ENCODE measurements at regions not wholly inside any gene's neighbourhood (a gene's known extent, or its start where the extent isn't known, plus 50 kb on each side); places are given as distances from the start of the nearest gene placed in this dataset.

GRCh38 chr11:10945196-10945595 lies 87.3 kb upstream of the ZBED5 start:
- Histone ChIP-seq H3K79me2 (ENCODE audit: control insufficient read depth, insufficient read depth, low read length, poor library complexity) (no peaks in the 10 kb centered on the region), H3K4me3 (ENCODE audit: low read depth, low read length) (no peak overlapping the region), H3K18ac (ENCODE audit: low read length) (no peak overlapping the region), H4K8ac (ENCODE audit: low read depth, low read length) (no peak overlapping the region), H2BK120ac (ENCODE audit: insufficient read depth, low read length, poor library complexity) (no peak overlapping the region), H2AK5ac (ENCODE audit: low read length) (no peak overlapping the region), H3K9ac (ENCODE audit: low read length) (no peak overlapping the region), H3K27ac (ENCODE audit: low read depth, low read length) (no peak overlapping the region), H2BK12ac (ENCODE audit: low read length) (no peak overlapping the region), H3K4me1 (ENCODE audit: control insufficient read depth in 1 of 2, insufficient read depth in 2 of 2, low read length in 2 of 2) (no peaks in the 10 kb centered on the region), H2AFZ (ENCODE audit: insufficient read depth, low read length, poor library complexity) (no peak overlapping the region), H4K91ac (ENCODE audit: low read depth, low read length) (no peak overlapping the region), H4K12ac (ENCODE audit: low read depth, low read length) (no peak overlapping the region), H3K36me3 (ENCODE audit: control insufficient read depth in 1 of 2, insufficient read depth in 2 of 2, low read length in 2 of 2) (no peaks in the 10 kb centered on the region), H3K9me3 (ENCODE audit: insufficient read depth, low read depth, low read length) (no peaks in the 10 kb centered on the region), H3K23ac (ENCODE audit: low read length) (no peak overlapping the region), H3K79me1 (ENCODE audit: low read length) (no peaks in the 10 kb centered on the region), H3K27me3 (ENCODE audit: insufficient read depth, low read length) (no peaks in the 10 kb centered on the region), H3K4ac (ENCODE audit: low read depth, low read length) (no peak overlapping the region), H2BK5ac (ENCODE audit: low read depth, low read length, poor library complexity) (no peak overlapping the region), H3K4me2 (ENCODE audit: low read length) (no peak overlapping the region), H3K14ac (ENCODE audit: low read length) (no peak overlapping the region)
- WGBS (ENCODE audit: extremely low coverage, insufficient coverage, insufficient read length), result no CpG with 5 or more reads among the region's 2 CpGs
- DNase-seq, result peak in 1 of 2 donors; percentile 8

- Histone ChIP-seq H3K9me3 (ENCODE audit: insufficient read depth, low read depth, low read length) (no peaks in the 10 kb centered on the region), H3K27me3 (ENCODE audit: insufficient read depth, low read length) (no peaks in the 10 kb centered on the region), H2AK5ac (ENCODE audit: low read length) (no peak overlapping the region), H3K4ac (ENCODE audit: low read depth, low read length) (no peak overlapping the region), H3K18ac (ENCODE audit: low read length) (no peak overlapping the region), H3K9ac (ENCODE audit: low read length) (no peak overlapping the region), H3K4me1 (ENCODE audit: control insufficient read depth in 1 of 2, insufficient read depth in 2 of 2, low read length in 2 of 2) (no peaks in the 10 kb centered on the region), H3K4me2 (ENCODE audit: low read length) (no peak overlapping the region), H3K4me3 (ENCODE audit: low read depth, low read length) (no peak overlapping the region), H4K91ac (ENCODE audit: low read depth, low read length) (no peak overlapping the region), H3K36me3 (ENCODE audit: control insufficient read depth in 1 of 2, insufficient read depth in 2 of 2, low read length in 2 of 2) (no peaks in the 10 kb centered on the region), H2BK12ac (ENCODE audit: low read length) (no peak overlapping the region), H3K79me2 (ENCODE audit: control insufficient read depth, insufficient read depth, low read length, poor library complexity) (no peaks in the 10 kb centered on the region), H3K79me1 (ENCODE audit: low read length) (no peaks in the 10 kb centered on the region), H2AFZ (ENCODE audit: insufficient read depth, low read length, poor library complexity) (no peak overlapping the region), H3K27ac (ENCODE audit: low read depth, low read length) (no peak overlapping the region), H3K14ac (ENCODE audit: low read length) (no peak overlapping the region), H2BK5ac (ENCODE audit: low read depth, low read length, poor library complexity) (no peak overlapping the region), H4K8ac (ENCODE audit: low read depth, low read length) (no peak overlapping the region), H2BK120ac (ENCODE audit: insufficient read depth, low read length, poor library complexity) (no peak overlapping the region), H3K23ac (ENCODE audit: low read length) (no peak overlapping the region), H4K12ac (ENCODE audit: low read depth, low read length) (no peak overlapping the region)
- WGBS (ENCODE audit: extremely low coverage, insufficient coverage, insufficient read length), result no CpG with 5 or more reads among the region's 2 CpGs
- DNase-seq, result no peak
Observed at GRCh38 chr11:10943968-10944367, 86.1 kb upstream of the ZBED5 start.

GRCh38 chr11:10942620-10943019 lies 84.8 kb upstream of the ZBED5 start:
- H2BK12ac ChIP-seq (ENCODE audit: low read length), result no peak overlapping the region
- H3K27ac ChIP-seq (ENCODE audit: low read depth, low read length), result no peak overlapping the region
- no peaks in the 10 kb centered on the region for H3K79me2 ChIP-seq (ENCODE audit: control insufficient read depth, insufficient read depth, low read length, poor library complexity)
- no peak overlapping the region for H2AK5ac ChIP-seq (ENCODE audit: low read length)
- no peaks in the 10 kb centered on the region for H3K27me3 ChIP-seq (ENCODE audit: insufficient read depth, low read length)
- H2AFZ ChIP-seq (ENCODE audit: insufficient read depth, low read length, poor library complexity), result no peak overlapping the region
- no peak overlapping the region for H3K4me3 ChIP-seq (ENCODE audit: low read depth, low read length)
- no peak overlapping the region for H3K14ac ChIP-seq (ENCODE audit: low read length)
- H4K91ac ChIP-seq (ENCODE audit: low read depth, low read length), result no peak overlapping the region
- no peaks in the 10 kb centered on the region for H3K79me1 ChIP-seq (ENCODE audit: low read length)
- no peak overlapping the region for H3K4me2 ChIP-seq (ENCODE audit: low read length)
- H2BK120ac ChIP-seq (ENCODE audit: insufficient read depth, low read length, poor library complexity), result no peak overlapping the region
- H2BK5ac ChIP-seq (ENCODE audit: low read depth, low read length, poor library complexity), result no peak overlapping the region
- H3K4ac ChIP-seq (ENCODE audit: low read depth, low read length), result no peak overlapping the region
- no peaks in the 10 kb centered on the region for H3K9me3 ChIP-seq (ENCODE audit: insufficient read depth, low read depth, low read length)
- no peak overlapping the region for H3K9ac ChIP-seq (ENCODE audit: low read length)
- H3K18ac ChIP-seq (ENCODE audit: low read length), result no peak overlapping the region
- no peak overlapping the region for H3K23ac ChIP-seq (ENCODE audit: low read length)
- no peaks in the 10 kb centered on the region for H3K36me3 ChIP-seq (ENCODE audit: control insufficient read depth in 1 of 2, insufficient read depth in 2 of 2, low read length in 2 of 2)
- no peak for DNase-seq
- no peak overlapping the region for H4K8ac ChIP-seq (ENCODE audit: low read depth, low read length)
- no peak overlapping the region for H4K12ac ChIP-seq (ENCODE audit: low read depth, low read length)
- no peaks in the 10 kb centered on the region for H3K4me1 ChIP-seq (ENCODE audit: control insufficient read depth in 1 of 2, insufficient read depth in 2 of 2, low read length in 2 of 2)
- WGBS (ENCODE audit: extremely low coverage, insufficient coverage, insufficient read length), result no CpG with 5 or more reads among the region's 3 CpGs

- no peak overlapping the region for H2AK5ac ChIP-seq (ENCODE audit: low read length)
- no peak overlapping the region for H2AFZ ChIP-seq (ENCODE audit: insufficient read depth, low read length, poor library complexity)
- no peak overlapping the region for H3K9ac ChIP-seq (ENCODE audit: low read length)
- no peak overlapping the region for H4K12ac ChIP-seq (ENCODE audit: low read depth, low read length)
- H2BK120ac ChIP-seq (ENCODE audit: insufficient read depth, low read length, poor library complexity), result no peak overlapping the region
- DNase-seq, result no peak
- H3K23ac ChIP-seq (ENCODE audit: low read length), result no peak overlapping the region
- H3K4me2 ChIP-seq (ENCODE audit: low read length), result no peak overlapping the region
- H4K91ac ChIP-seq (ENCODE audit: low read depth, low read length), result no peak overlapping the region
- no peak overlapping the region for H3K4me3 ChIP-seq (ENCODE audit: low read depth, low read length)
- no peak overlapping the region for H3K4ac ChIP-seq (ENCODE audit: low read depth, low read length)
- H3K18ac ChIP-seq (ENCODE audit: low read length), result no peak overlapping the region
- no peak overlapping the region for H4K8ac ChIP-seq (ENCODE audit: low read depth, low read length)
- no peaks in the 10 kb centered on the region for H3K36me3 ChIP-seq (ENCODE audit: control insufficient read depth in 1 of 2, insufficient read depth in 2 of 2, low read length in 2 of 2)
- no peak overlapping the region for H2BK5ac ChIP-seq (ENCODE audit: low read depth, low read length, poor library complexity)
- H3K79me2 ChIP-seq (ENCODE audit: control insufficient read depth, insufficient read depth, low read length, poor library complexity), result no peaks in the 10 kb centered on the region
- H3K9me3 ChIP-seq (ENCODE audit: insufficient read depth, low read depth, low read length), result no peaks in the 10 kb centered on the region
- no peaks in the 10 kb centered on the region for H3K27me3 ChIP-seq (ENCODE audit: insufficient read depth, low read length)
- H3K4me1 ChIP-seq (ENCODE audit: control insufficient read depth in 1 of 2, insufficient read depth in 2 of 2, low read length in 2 of 2), result no peaks in the 10 kb centered on the region
- no peak overlapping the region for H3K14ac ChIP-seq (ENCODE audit: low read length)
- H2BK12ac ChIP-seq (ENCODE audit: low read length), result no peak overlapping the region
- H3K79me1 ChIP-seq (ENCODE audit: low read length), result no peaks in the 10 kb centered on the region
- no peak overlapping the region for H3K27ac ChIP-seq (ENCODE audit: low read depth, low read length)
- no CpG with 5 or more reads among the region's 1 CpG for WGBS (ENCODE audit: extremely low coverage, insufficient coverage, insufficient read length)
Observed at GRCh38 chr11:10941871-10942270, 84.0 kb upstream of the ZBED5 start.

All from trophoblast cell (in vitro differentiated cells and primary cell).